Mucosa of descending colon (tissue), 3 donors: ENCODE measurements at regions not wholly inside any gene's neighbourhood (a gene's known extent, or its start where the extent isn't known, plus 50 kb on each side); places are given as distances from the start of the nearest gene placed in this dataset.

Source experiments
- ATAC-seq: fragments of 200-7000 bp; cut with Tn5 transposase; one replicate; pipeline ENCODE4 v1.9.1; 2020; ENCODE audit warnings: mild to moderate bottlenecking, moderate library complexity
- DNase-seq, 3 donors: peaks; one replicate each; pipeline ENCODE4 v3.0.0-alpha.2; 2020
- H3K36me3 ChIP-seq: fragments of 200-600 bp; one replicate; pipeline ENCODE4 v1.8.0; 2021; ENCODE audit warnings: low read depth, mild to moderate bottlenecking
- H3K4me1 ChIP-seq: fragments of 200-600 bp; one replicate; pipeline ENCODE4 v1.8.0; 2021; ENCODE audit warnings: low read depth, mild to moderate bottlenecking
- H3K4me3 ChIP-seq: fragments of 200-600 bp; one replicate; pipeline ENCODE4 v1.8.0; 2021; ENCODE audit warnings: mild to moderate bottlenecking
- H3K9me3 ChIP-seq: fragments of 200-600 bp; one replicate; pipeline ENCODE4 v1.8.0; 2021; ENCODE audit warnings: mild to moderate bottlenecking
- intact Hi-C, 2 donors: fragments of 100-400 bp; cut with DNase I in 1 of 2; cut with micrococcal nuclease in 1 of 2; formaldehyde crosslinking; loops; one replicate each; pipeline versions ENCODE4 v1.11.0 to v1.11.1; 2022; cut with DNase I, micrococcal nuclease
- TF ChIP-seq, protein P1 (sequence below): fragments of 200-600 bp; IDR thresholded peaks from one replicate; pipeline ENCODE4 v1.8.0; 2022; ENCODE audit warnings: antibody characterized with exemption, mild to moderate bottlenecking
- donor health status: DM: no; HTN: no; CAD: no; lungs with moderate emphysema.
- donor health status: DM: no; HTN: no; CAD: no.
- donor health status: DM: no; HTN: yes; CAD: no.

DNA sequence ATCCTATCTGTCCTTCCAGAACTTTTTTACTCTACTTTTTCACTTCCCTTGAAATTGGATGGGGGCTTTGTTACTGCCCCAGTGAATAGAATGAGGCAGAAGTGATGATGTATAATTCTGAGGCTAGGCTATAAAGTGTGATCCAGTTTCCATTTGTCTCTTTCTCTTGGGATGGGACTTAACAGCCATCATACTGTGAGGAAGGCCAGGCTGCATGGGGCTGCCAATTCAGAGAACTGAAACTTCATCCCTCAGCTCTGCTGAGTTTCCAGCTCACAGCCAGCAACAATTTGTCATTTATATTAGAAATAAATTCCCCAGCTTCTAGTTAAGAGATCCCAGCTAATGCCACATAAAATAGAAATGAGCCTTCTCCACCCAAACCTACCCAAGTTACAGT lies 504.0 kb upstream of the TGFBR2 start:
- intact Hi-C loops = no loop called here
- no peak overlapping the region for H3K4me3 ChIP-seq
- no peak for DNase-seq
- ATAC-seq = no peak
- TF ChIP-seq, protein P1, sequence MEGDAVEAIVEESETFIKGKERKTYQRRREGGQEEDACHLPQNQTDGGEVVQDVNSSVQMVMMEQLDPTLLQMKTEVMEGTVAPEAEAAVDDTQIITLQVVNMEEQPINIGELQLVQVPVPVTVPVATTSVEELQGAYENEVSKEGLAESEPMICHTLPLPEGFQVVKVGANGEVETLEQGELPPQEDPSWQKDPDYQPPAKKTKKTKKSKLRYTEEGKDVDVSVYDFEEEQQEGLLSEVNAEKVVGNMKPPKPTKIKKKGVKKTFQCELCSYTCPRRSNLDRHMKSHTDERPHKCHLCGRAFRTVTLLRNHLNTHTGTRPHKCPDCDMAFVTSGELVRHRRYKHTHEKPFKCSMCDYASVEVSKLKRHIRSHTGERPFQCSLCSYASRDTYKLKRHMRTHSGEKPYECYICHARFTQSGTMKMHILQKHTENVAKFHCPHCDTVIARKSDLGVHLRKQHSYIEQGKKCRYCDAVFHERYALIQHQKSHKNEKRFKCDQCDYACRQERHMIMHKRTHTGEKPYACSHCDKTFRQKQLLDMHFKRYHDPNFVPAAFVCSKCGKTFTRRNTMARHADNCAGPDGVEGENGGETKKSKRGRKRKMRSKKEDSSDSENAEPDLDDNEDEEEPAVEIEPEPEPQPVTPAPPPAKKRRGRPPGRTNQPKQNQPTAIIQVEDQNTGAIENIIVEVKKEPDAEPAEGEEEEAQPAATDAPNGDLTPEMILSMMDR = no peak
- H3K4me1 ChIP-seq = no peaks in the 10 kb centered on the region
- H3K36me3 ChIP-seq = no peaks in the 10 kb centered on the region
- H3K9me3 ChIP-seq = no peaks in the 10 kb centered on the region

DNA sequence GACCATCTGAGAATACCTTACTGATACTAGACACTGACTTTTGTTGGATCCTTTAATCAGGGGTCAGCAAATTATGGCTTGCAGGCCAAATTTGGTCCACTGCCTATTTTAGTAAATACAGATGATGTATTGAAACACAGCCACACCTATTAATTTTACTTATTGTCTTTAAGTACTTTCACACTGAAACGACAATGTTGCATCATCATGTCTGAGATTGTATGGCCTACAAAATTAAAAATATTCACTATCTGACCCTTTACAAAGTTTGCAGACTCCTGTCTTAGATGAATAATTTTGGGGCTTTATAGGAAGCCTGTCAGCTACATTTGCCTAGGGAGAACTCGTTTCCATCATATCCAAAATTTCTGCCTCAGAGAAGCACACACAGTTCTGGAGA lies 503.2 kb upstream of the TGFBR2 start:
- H3K4me3 ChIP-seq = no peak overlapping the region
- no peak for ATAC-seq
- no peaks in the 10 kb centered on the region for H3K9me3 ChIP-seq
- no peaks in the 10 kb centered on the region for H3K4me1 ChIP-seq
- TF ChIP-seq, protein P1 = no peak
- intact Hi-C loops = no loop called here
- no peak for DNase-seq
- H3K36me3 ChIP-seq = no peaks in the 10 kb centered on the region

DNA sequence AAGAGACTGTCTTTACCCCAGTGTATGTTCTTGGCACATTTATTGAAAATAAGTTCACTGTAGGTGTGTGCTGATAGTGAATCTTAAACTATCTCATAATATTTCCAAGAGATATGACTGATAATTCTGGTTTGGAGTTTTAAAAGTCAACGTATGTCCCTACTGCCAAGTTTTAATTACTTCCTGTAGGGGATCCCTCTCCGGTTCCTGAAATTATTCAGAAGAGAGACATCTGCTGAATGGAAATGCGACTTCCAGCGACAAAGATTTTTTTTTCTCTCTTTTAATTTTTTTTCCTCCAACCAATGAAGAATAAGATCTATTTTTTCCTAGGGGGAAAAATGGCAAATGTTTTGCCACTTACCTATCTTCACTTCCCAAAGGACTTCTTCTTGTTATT lies 498.9 kb upstream of the TGFBR2 start:
- Histone ChIP-seq H3K4me3 (no peak overlapping the region), H3K9me3 (no peaks in the 10 kb centered on the region), H3K36me3 (no peaks in the 10 kb centered on the region), H3K4me1 (no peaks in the 10 kb centered on the region)
- DNase-seq = no peak
- no peak for ATAC-seq
- intact Hi-C loops = no loop called here
- TF ChIP-seq, protein P1 = no peak

DNA sequence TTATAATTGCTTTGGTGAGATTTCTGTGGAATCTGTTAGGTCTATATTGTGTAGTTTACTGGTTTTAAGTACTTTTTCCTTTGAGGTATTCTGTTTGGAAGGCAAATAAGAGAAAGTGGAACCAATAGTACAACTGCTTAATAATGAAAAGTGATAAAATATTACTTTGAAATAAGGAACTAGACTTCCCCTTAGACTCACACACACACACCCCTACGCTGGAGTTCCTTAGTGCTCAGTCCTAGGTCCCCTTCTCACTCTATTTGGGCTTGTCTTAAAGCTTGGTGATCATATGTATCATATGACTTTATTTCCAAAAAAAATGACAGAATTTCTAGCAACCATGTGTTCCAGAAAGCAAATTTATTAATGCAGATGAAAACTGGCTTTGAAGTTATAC lies 494.0 kb upstream of the TGFBR2 start:
- Histone ChIP-seq H3K9me3 (no peaks in the 10 kb centered on the region), H3K36me3 (no peaks in the 10 kb centered on the region), H3K4me1 (peaks cover 6% of the 10 kb centered on the region), H3K4me3 (no peak overlapping the region)
- no peak for ATAC-seq
- intact Hi-C loops = loop anchor here (5.0 to 10.0 kb wide), 4 partner anchors 70 to 582 kb away; no protein-coding TSS in a partner anchor
- TF ChIP-seq, protein P1 = no peak
- DNase-seq = no peak

DNA sequence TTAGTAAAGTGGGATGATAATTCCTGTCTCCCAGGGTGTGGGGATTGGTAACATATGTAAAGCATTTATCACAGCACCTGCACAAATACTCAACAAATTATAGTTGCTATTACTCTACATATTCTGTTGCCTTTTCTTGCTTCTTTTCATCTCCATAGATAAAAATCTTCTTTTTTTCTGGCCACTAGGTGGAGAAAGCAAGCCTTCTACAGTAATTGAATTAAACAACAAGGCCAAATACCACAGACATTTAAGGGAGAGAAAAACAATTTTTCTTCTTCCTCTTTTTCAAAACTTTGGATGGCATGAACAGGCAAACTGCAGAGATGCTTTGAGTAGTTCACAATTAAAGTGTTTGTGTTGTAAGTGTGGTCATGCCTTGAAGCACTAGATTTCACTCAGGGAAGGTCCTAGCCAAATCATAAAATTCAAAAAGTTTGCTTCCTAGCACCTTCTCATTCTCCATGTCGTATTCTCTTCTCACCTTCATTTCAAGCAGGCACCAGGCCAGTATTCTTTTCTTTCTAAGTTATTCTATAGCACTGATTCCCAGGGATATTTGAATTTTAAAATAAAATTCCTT lies 493.4 kb upstream of the TGFBR2 start:
- DNase-seq (no peak), ATAC-seq (peak; percentile 32)
- TF ChIP-seq, protein P1 = peak; percentile 19
- H3K4me3 ChIP-seq = no peak overlapping the region
- peaks cover 6% of the 10 kb centered on the region for H3K4me1 ChIP-seq
- H3K9me3 ChIP-seq = no peaks in the 10 kb centered on the region
- H3K36me3 ChIP-seq = no peaks in the 10 kb centered on the region
- intact Hi-C loops = loop anchor here (5.0 to 10.0 kb wide), 4 partner anchors 71 to 582 kb away; no protein-coding TSS in a partner anchor

DNA sequence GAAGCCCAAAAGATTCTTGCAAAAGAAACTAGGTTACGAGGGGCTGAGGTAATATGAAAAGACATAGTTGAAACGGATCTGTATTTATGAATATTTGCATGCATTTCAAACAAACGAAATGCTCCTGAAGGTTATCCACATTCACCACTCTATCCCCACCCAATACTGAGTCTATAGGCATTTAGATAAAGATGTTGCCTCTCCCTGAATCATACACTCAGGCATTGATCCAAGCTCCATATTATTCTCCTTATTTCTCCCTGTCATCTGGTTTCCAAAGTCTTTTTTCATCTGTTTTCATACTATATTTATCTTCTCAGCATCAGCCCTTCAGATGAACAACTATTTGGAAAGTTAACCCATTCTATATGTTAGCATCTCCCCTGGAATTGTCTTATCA lies 492.5 kb upstream of the TGFBR2 start:
- no peak for DNase-seq
- TF ChIP-seq, protein P1 = no peak
- no peaks in the 10 kb centered on the region for H3K9me3 ChIP-seq
- H3K4me3 ChIP-seq = no peak overlapping the region
- H3K4me1 ChIP-seq = peaks cover 6% of the 10 kb centered on the region
- intact Hi-C loops = loop anchor here (5.0 to 10.0 kb wide), 4 partner anchors 72 to 581 kb away; no protein-coding TSS in a partner anchor
- peak; percentile 34 for ATAC-seq
- H3K36me3 ChIP-seq = no peaks in the 10 kb centered on the region
